Bronchial epithelial cell (primary cell): ENCODE measurements at regions not wholly inside any gene's neighbourhood (a gene's known extent, or its start where the extent isn't known, plus 50 kb on each side); places are given as distances from the start of the nearest gene placed in this dataset.

ENCODE experiments used
- DNase-seq: peaks from one replicate; pipeline ENCODE4 v3.0.0-alpha.2; 2010; ENCODE audit warnings: low read depth
- FAIRE-seq: peaks from 2 replicates; lab custom pipeline; 2011; peaks lifted over from hg19 to GRCh38; lab: Jason Lieb, UNC
- H3K27me3 ChIP-seq: 2 replicates; pipeline ENCODE4 v1.5.1; 2011; ENCODE audit warnings: low read length; ENCODE audit not compliant: control insufficient read depth, insufficient read depth
- H3K36me3 ChIP-seq: 2 replicates; pipeline ENCODE4 v1.5.1; 2011; ENCODE audit warnings: low read length; ENCODE audit not compliant: control insufficient read depth, insufficient read depth
- H3K4me3 ChIP-seq: 2 replicates; pipeline ENCODE4 v1.5.1; 2011; ENCODE audit warnings: mild to moderate bottlenecking, low read depth, low read length, control low read depth
- CTCF ChIP-seq: IDR thresholded peaks from 2 replicates; pipeline ENCODE4 v1.5.1; 2011; ENCODE audit warnings: mild to moderate bottlenecking, moderate library complexity, low read length, control low read depth, inconsistent platforms; ENCODE audit not compliant: insufficient read depth, severe bottlenecking

- Histone ChIP-seq H3K4me3 (no peak overlapping the region), H3K36me3 (no peaks in the 10 kb centered on the region), H3K27me3 (no peaks in the 10 kb centered on the region)
- DNase-seq (no peak), FAIRE-seq (no peak)
- TF ChIP-seq CTCF, result no peak
Observed at GRCh38 chr16:76214856-76215255, 62.3 kb upstream of the CNTNAP4 start.

GRCh38 chr16:76222087-76222486, 55.1 kb upstream of the CNTNAP4 start:
- no peaks in the 10 kb centered on the region for H3K27me3 ChIP-seq
- no peak overlapping the region for H3K4me3 ChIP-seq
- no peaks in the 10 kb centered on the region for H3K36me3 ChIP-seq
- no peak for FAIRE-seq
- no peak for DNase-seq
- no peak for TF ChIP-seq CTCF

GRCh38 chr16:76222853-76223252, 54.3 kb upstream of the CNTNAP4 start:
- Histone ChIP-seq H3K27me3 (no peaks in the 10 kb centered on the region), H3K36me3 (no peaks in the 10 kb centered on the region), H3K4me3 (no peak overlapping the region)
- no peak for DNase-seq
- TF ChIP-seq CTCF, result no peak
- no peak for FAIRE-seq

- DNase-seq, result no peak
- no peak for TF ChIP-seq CTCF
- no peak for FAIRE-seq
- no peak overlapping the region for H3K4me3 ChIP-seq
- H3K27me3 ChIP-seq, result no peaks in the 10 kb centered on the region
- H3K36me3 ChIP-seq, result no peaks in the 10 kb centered on the region
Observed at GRCh38 chr16:76226011-76226410, 51.2 kb upstream of the CNTNAP4 start.

- Histone ChIP-seq H3K36me3 (no peaks in the 10 kb centered on the region), H3K4me3 (no peak overlapping the region), H3K27me3 (no peaks in the 10 kb centered on the region)
- DNase-seq (no peak), FAIRE-seq (no peak)
- no peak for TF ChIP-seq CTCF
Observed at GRCh38 chr16:76226481-76226880, 50.7 kb upstream of the CNTNAP4 start.
